ENCODE measurements at regions not wholly inside any gene's neighbourhood (a gene's known extent, or its start where the extent isn't known, plus 50 kb on each side); places are given as distances from the start of the nearest gene placed in this dataset.

DNA sequence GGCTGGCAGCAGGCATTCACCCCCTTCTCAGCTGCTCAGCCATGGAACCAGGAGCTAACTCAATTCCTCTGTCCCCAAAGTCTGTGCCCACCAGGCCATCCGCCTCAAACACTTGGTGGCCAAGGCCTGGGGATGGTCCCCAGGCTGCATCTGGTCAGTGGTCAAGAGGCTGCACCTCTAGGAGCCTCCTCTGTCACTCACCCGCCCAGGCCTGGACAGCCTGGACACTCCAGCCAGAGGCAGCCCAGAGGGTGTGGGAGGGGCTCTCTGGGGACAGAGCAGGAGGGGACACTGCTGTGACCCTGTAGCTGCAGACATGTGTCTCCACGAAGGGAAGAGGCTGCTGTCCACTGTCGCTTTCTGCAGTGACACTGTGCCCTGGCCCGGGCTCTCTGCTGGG lies 416.6 kb upstream of the SULF2 start:
- TF ChIP-seq, protein P1, sequence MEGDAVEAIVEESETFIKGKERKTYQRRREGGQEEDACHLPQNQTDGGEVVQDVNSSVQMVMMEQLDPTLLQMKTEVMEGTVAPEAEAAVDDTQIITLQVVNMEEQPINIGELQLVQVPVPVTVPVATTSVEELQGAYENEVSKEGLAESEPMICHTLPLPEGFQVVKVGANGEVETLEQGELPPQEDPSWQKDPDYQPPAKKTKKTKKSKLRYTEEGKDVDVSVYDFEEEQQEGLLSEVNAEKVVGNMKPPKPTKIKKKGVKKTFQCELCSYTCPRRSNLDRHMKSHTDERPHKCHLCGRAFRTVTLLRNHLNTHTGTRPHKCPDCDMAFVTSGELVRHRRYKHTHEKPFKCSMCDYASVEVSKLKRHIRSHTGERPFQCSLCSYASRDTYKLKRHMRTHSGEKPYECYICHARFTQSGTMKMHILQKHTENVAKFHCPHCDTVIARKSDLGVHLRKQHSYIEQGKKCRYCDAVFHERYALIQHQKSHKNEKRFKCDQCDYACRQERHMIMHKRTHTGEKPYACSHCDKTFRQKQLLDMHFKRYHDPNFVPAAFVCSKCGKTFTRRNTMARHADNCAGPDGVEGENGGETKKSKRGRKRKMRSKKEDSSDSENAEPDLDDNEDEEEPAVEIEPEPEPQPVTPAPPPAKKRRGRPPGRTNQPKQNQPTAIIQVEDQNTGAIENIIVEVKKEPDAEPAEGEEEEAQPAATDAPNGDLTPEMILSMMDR (conservative IDR thresholded peaks at IDR 0.05) = no peak
- no peak for TF ChIP-seq ZFX (IDR thresholded peaks at IDR 0.05)

All from C4-2B (cell line).